ENCODE measurements at regions not wholly inside any gene's neighbourhood (a gene's known extent, or its start where the extent isn't known, plus 50 kb on each side); places are given as distances from the start of the nearest gene placed in this dataset.

- peaks cover 0 to 3% (median 0%) of the 10 kb centered on the region in 4 donors for H3K9me3 ChIP-seq (ENCODE audit: control insufficient read depth in 4 of 4, low read length in 3 of 4)
- WGBS = 92% methylated on average over 3 of the region's 3 CpGs
- H3K4me1 ChIP-seq (ENCODE audit: control insufficient read depth in 4 of 4, insufficient read depth in 4 of 4, low read length in 3 of 4) = peaks cover 0 to 11% (median 5%) of the 10 kb centered on the region in 4 donors
- H3K27ac ChIP-seq (ENCODE audit: low read depth in 1 of 2, low read length in 2 of 2) = no peak overlapping the region
- no peaks in the 10 kb centered on the region for H3K27me3 ChIP-seq (ENCODE audit: control insufficient read depth in 4 of 4, insufficient read depth in 4 of 4, low read length in 3 of 4)
- no peak overlapping the region for H3K9ac ChIP-seq (ENCODE audit: low read depth in 1 of 2, low read length in 2 of 2)
- no peak for DNase-seq (ENCODE audit: low spot score)
- H3K4me3 ChIP-seq (ENCODE audit: low read depth in 1 of 3, low read length in 3 of 3) = no peak overlapping the region
- H3K36me3 ChIP-seq (ENCODE audit: control insufficient read depth in 4 of 4, insufficient read depth in 3 of 4, low read depth in 1 of 4, low read length in 3 of 4) = no peaks in the 10 kb centered on the region
- TF ChIP-seq HNF4A (conservative IDR thresholded peaks at IDR 0.05) = no peak
- no peak for TF ChIP-seq SP1 (IDR thresholded peaks at IDR 0.05)
- TF ChIP-seq, protein P1, sequence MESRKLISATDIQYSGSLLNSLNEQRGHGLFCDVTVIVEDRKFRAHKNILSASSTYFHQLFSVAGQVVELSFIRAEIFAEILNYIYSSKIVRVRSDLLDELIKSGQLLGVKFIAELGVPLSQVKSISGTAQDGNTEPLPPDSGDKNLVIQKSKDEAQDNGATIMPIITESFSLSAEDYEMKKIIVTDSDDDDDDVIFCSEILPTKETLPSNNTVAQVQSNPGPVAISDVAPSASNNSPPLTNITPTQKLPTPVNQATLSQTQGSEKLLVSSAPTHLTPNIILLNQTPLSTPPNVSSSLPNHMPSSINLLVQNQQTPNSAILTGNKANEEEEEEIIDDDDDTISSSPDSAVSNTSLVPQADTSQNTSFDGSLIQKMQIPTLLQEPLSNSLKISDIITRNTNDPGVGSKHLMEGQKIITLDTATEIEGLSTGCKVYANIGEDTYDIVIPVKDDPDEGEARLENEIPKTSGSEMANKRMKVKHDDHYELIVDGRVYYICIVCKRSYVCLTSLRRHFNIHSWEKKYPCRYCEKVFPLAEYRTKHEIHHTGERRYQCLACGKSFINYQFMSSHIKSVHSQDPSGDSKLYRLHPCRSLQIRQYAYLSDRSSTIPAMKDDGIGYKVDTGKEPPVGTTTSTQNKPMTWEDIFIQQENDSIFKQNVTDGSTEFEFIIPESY (IDR thresholded peaks at IDR 0.05) = no peak
- TF ChIP-seq FOXA2 (IDR thresholded peaks at IDR 0.05) = no peak
- no peak for TF ChIP-seq TAF1 (conservative IDR thresholded peaks at IDR 0.05)
- no peak for TF ChIP-seq HNF4G (IDR thresholded peaks at IDR 0.05)
- TF ChIP-seq YY1 (IDR thresholded peaks at IDR 0.05) = no peak
- TF ChIP-seq NR2F2 (IDR thresholded peaks at IDR 0.05) = no peak
- TF ChIP-seq JUND (IDR thresholded peaks at IDR 0.05) = no peak
- TF ChIP-seq EGR1 (IDR thresholded peaks at IDR 0.05; ENCODE audit: low read depth in 2 of 2) = no peak
- no peak for TF ChIP-seq CTCF (IDR thresholded peaks at IDR 0.05; ENCODE audit: low read depth, low read length, missing input control)
- TF ChIP-seq MAX (IDR thresholded peaks at IDR 0.05) = no peak
These were observed 57.4 kb upstream of the MAP3K4 start for GRCh38 chr6:160934157-160934556.

DNA sequence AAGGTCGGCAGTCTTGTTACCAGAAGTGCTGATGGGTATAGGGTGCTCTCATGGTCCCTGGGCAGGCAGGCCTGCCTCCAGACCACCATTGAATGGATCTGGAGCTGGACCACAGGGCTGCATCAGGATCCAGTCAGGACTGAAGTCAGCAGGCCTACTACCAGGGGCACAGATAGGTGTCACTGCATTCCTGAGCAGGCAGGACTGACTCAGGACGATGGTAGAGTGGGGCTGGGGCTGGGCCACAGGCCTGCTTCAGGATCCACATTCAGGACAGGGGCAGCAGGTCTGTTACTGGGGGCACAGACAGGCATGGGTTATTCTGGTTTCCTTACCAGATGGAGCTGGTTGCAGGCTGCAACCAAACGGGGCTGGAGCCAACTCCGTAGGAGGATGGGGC lies 51.4 kb upstream of the MAP3K4 start:
- H3K4me3 ChIP-seq (ENCODE audit: low read depth in 1 of 3, low read length in 3 of 3) = no peak overlapping the region
- TF ChIP-seq JUND (IDR thresholded peaks at IDR 0.05) (no peak), MAX (IDR thresholded peaks at IDR 0.05) (no peak), HNF4G (IDR thresholded peaks at IDR 0.05) (no peak), RAD21 (IDR thresholded peaks at IDR 0.05) (no peak), YY1 (IDR thresholded peaks at IDR 0.05) (no peak), SP1 (IDR thresholded peaks at IDR 0.05) (no peak), EGR1 (IDR thresholded peaks at IDR 0.05; ENCODE audit: low read depth in 2 of 2) (no peak)
- H3K27me3 ChIP-seq (ENCODE audit: control insufficient read depth in 4 of 4, insufficient read depth in 4 of 4, low read length in 3 of 4) = no peaks in the 10 kb centered on the region
- 85% methylated on average over 4 of the region's 4 CpGs for WGBS
- peaks cover 0 to 3% (median 0%) of the 10 kb centered on the region in 4 donors for H3K9me3 ChIP-seq (ENCODE audit: control insufficient read depth in 4 of 4, low read length in 3 of 4)
- H3K9ac ChIP-seq (ENCODE audit: low read depth in 1 of 2, low read length in 2 of 2) = no peak overlapping the region
- H3K4me1 ChIP-seq (ENCODE audit: control insufficient read depth in 4 of 4, insufficient read depth in 4 of 4, low read length in 3 of 4) = no peaks in the 10 kb centered on the region
- no peak overlapping the region for H3K27ac ChIP-seq (ENCODE audit: low read depth in 1 of 2, low read length in 2 of 2)
- H3K36me3 ChIP-seq (ENCODE audit: control insufficient read depth in 4 of 4, insufficient read depth in 3 of 4, low read depth in 1 of 4, low read length in 3 of 4) = no peaks in the 10 kb centered on the region
- DNase-seq (ENCODE audit: low spot score) = no peak
